GM12864 (cell line): ENCODE measurements at regions not wholly inside any gene's neighbourhood (a gene's known extent, or its start where the extent isn't known, plus 50 kb on each side); places are given as distances from the start of the nearest gene placed in this dataset.

Experiments
- DNase-seq: peaks from one replicate; pipeline ENCODE4 v3.0.0-alpha.2; 2011; ENCODE audit warnings: low read depth
- H3K4me3 ChIP-seq: 2 replicates; pipeline ENCODE4 v1.5.1; 2011; ENCODE audit warnings: mild to moderate bottlenecking, low read depth, low read length, control low read depth
- TF ChIP-seq, protein P1 (sequence below): IDR thresholded peaks from 2 replicates; pipeline ENCODE4 v1.5.1; 2011; ENCODE audit warnings: low read depth, mild to moderate bottlenecking, moderate library complexity, low read length, control low read depth, inconsistent platforms; ENCODE audit errors: missing control alignments

- TF ChIP-seq, protein P1, sequence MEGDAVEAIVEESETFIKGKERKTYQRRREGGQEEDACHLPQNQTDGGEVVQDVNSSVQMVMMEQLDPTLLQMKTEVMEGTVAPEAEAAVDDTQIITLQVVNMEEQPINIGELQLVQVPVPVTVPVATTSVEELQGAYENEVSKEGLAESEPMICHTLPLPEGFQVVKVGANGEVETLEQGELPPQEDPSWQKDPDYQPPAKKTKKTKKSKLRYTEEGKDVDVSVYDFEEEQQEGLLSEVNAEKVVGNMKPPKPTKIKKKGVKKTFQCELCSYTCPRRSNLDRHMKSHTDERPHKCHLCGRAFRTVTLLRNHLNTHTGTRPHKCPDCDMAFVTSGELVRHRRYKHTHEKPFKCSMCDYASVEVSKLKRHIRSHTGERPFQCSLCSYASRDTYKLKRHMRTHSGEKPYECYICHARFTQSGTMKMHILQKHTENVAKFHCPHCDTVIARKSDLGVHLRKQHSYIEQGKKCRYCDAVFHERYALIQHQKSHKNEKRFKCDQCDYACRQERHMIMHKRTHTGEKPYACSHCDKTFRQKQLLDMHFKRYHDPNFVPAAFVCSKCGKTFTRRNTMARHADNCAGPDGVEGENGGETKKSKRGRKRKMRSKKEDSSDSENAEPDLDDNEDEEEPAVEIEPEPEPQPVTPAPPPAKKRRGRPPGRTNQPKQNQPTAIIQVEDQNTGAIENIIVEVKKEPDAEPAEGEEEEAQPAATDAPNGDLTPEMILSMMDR: no peak
- no peak overlapping the region for H3K4me3 ChIP-seq
- no peak for DNase-seq
Observed at GRCh38 chrX:39682778-39683177, 415.0 kb downstream of the BCOR start.

DNA sequence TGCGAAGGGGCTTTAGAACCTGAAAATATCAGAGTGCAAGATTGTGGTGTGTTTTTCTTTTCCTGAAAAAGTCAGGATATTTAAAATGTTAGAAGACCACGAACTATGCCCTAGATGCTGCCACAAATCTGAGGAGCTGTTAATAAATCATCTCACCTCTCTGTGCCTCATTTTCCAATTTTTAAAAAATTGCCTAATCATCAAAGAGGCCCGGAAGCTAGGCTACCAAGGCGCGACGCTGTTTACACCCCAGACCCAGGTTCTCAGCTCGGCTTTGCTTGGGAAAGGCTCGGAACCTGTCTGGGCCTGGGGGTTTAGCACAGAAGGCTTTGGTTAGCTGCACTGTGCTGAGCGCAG is 409.6 kb downstream of the BCOR start:
- no peak overlapping the region for H3K4me3 ChIP-seq
- no peak for DNase-seq
- TF ChIP-seq, protein P1: no peak

GRCh38 chrX:39688576-39689375 is 409.0 kb downstream of the BCOR start:
- no peak overlapping the region; the same call in none of the 2 replicates for H3K4me3 ChIP-seq
- TF ChIP-seq, protein P1: no peak
- DNase-seq: no peak

DNA sequence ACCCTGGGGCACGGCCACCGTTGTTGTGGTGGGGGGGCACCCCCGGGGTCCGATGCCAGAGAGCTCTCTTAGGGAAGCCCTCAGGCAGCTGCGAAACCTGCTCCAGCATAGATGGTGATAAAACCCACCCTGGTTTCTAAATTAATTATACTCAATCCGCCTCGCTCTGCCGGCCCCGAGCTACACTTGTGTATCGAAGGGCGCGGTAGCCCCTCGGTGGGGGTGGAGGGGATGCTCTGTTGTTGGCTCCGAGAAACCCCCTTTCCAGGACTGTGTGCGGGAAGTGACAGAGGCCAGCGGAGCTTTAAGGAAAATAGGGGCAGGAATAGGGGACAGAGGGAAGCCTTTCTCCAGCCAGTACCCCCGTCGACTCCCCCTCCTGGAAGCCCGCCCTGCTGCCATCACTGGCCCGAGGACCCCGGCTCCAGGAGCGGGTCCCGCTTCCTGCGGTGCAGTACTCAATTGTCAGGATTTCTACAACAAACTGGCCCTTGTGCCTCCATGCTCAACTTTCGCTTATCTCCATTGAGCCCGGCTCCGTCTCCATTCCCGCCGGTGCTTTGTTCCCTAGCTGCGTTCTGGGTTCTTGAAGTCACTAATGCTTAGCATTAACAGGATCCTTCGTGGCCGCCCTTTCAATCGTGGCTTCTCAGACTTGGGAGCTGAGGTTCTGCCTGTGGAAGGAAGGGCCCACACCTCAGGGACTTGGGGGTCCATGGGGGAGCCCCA is 408.2 kb downstream of the BCOR start:
- no peak overlapping the region for H3K4me3 ChIP-seq
- no peak for DNase-seq

DNA sequence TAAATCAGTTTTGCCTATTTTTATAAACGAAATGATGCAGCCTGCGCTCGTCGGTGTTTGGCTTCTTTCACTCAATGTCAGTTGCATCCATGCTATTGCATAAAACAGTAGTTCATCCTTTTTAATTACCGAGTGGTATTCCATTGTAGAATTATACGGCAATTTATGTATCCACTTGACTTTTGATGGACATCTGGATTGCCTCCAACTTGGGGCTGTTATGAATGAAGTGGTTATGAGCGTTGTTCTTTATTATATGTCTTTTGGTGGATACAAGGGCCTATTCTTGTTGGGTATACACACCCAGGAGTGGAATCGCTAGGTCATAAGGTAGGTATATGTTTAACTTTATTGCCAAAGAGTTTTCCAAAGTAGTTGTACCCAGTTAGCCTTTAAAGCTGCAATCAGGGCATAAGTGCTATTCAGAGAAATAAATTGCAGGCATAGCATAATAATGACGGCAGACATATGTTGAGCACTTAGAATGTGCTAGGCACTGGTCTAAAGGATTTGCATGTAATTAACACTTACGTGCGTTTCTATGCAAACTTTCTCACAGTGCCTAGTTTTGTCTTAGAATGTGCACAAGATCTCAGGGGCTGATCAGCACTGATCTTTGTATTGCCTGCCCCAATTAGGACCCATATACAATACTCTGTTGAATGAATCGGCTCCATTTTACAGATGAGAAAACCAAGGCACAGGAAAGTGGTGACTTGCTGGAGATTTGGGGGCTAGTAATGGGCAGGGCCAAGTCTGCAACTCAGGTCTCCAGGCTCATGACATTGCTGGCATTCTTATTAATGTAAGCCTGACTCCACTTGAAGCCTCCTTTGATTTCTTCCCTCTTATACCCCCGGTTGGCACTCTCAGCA is 407.0 kb downstream of the BCOR start:
- no peak overlapping the region for H3K4me3 ChIP-seq
- TF ChIP-seq, protein P1: no peak
- DNase-seq: no peak

More for the DNA sequence above, 408.2 kb downstream of the BCOR start:
- TF ChIP-seq, protein P1: no peak

- no peak overlapping the region for H3K4me3 ChIP-seq
- no peak for DNase-seq
- TF ChIP-seq, protein P1: no peak
Observed at GRCh38 chrX:39691724-39692123, 406.0 kb downstream of the BCOR start.
